Right atrium auricular region (tissue), 2 donors: ENCODE measurements at regions not wholly inside any gene's neighbourhood (a gene's known extent, or its start where the extent isn't known, plus 50 kb on each side); places are given as distances from the start of the nearest gene placed in this dataset.

Source experiments
- DNase-seq: peaks from one replicate; pipeline ENCODE4 v3.0.0-alpha.2; 2019; ENCODE audit warnings: low spot score
- H3K27ac ChIP-seq, 2 donors: fragments of 200-600 bp; sonication (generic); 1 replicate in 1 of 2; 2 replicates in 1 of 2; pipeline ENCODE4 v1.5.1; 2016 to 2019
- H3K27me3 ChIP-seq, 2 donors: fragments of 200-600 bp; sonication (generic); one replicate each; pipeline versions ENCODE4 v1.5.1 to v1.6.0; 2017 to 2019
- H3K36me3 ChIP-seq: fragments of 200-600 bp; sonication (generic); one replicate; pipeline ENCODE4 v1.5.1; 2016
- H3K4me1 ChIP-seq, 2 donors: fragments of 200-600 bp; sonication (generic); one replicate each; pipeline versions ENCODE4 v1.5.1 to v1.6.0; 2017 to 2019
- H3K4me3 ChIP-seq, 2 donors: fragments of 200-600 bp; sonication (generic); 1 replicate in 1 of 2; 2 replicates in 1 of 2; pipeline ENCODE4 v1.5.1; 2017 to 2019; ENCODE audit warnings: mild to moderate bottlenecking in 1 of 2, moderate library complexity in 1 of 2
- H3K9me3 ChIP-seq, 2 donors: fragments of 200-600 bp; sonication (generic); one replicate each; pipeline ENCODE4 v1.5.1; 2019
- TF ChIP-seq, protein P1 (sequence below), 2 donors: fragments of 200-600 bp; sonication (generic); IDR thresholded peaks; one replicate each; pipeline ENCODE4 v1.5.1; 2019; ENCODE audit warnings: antibody characterized with exemption in 2 of 2

DNA sequence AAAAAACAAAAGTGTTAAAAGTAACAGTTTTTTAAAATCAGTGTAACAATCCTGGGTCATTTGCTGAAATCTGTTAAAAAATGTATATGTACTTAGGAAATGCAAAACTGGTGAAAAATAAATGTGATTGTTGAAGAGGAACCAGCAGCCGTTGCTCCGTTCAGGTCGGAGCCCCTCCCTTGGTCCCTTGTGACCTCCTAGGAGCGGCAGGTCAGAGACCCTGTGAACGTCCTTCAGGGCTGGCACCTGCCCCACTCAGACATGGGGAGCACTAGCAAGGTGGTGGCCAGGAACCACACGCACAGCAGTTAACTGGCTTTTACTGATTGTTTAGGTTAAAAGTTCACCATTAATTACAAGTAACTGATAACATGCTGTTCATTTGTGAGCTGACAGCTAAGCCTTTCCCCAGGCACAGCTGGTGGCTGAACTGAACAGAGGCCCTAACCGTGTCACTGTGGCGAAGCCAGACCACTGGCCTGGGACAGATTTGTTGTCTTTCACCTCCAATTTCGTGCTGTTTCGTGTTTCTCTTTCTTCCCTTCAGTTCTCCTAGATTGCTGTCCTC lies 159.2 kb upstream of the ALKAL2 start:
- no peak overlapping the region for H3K4me3 ChIP-seq
- H3K36me3 ChIP-seq: no peaks in the 10 kb centered on the region
- no peak overlapping the region for H3K27ac ChIP-seq
- no peaks in the 10 kb centered on the region for H3K4me1 ChIP-seq
- no peaks in the 10 kb centered on the region for H3K9me3 ChIP-seq
- H3K27me3 ChIP-seq: no peaks in the 10 kb centered on the region
- DNase-seq: no peak
- TF ChIP-seq, protein P1, sequence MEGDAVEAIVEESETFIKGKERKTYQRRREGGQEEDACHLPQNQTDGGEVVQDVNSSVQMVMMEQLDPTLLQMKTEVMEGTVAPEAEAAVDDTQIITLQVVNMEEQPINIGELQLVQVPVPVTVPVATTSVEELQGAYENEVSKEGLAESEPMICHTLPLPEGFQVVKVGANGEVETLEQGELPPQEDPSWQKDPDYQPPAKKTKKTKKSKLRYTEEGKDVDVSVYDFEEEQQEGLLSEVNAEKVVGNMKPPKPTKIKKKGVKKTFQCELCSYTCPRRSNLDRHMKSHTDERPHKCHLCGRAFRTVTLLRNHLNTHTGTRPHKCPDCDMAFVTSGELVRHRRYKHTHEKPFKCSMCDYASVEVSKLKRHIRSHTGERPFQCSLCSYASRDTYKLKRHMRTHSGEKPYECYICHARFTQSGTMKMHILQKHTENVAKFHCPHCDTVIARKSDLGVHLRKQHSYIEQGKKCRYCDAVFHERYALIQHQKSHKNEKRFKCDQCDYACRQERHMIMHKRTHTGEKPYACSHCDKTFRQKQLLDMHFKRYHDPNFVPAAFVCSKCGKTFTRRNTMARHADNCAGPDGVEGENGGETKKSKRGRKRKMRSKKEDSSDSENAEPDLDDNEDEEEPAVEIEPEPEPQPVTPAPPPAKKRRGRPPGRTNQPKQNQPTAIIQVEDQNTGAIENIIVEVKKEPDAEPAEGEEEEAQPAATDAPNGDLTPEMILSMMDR (IDR thresholded peaks at IDR 0.05): no peak

DNA sequence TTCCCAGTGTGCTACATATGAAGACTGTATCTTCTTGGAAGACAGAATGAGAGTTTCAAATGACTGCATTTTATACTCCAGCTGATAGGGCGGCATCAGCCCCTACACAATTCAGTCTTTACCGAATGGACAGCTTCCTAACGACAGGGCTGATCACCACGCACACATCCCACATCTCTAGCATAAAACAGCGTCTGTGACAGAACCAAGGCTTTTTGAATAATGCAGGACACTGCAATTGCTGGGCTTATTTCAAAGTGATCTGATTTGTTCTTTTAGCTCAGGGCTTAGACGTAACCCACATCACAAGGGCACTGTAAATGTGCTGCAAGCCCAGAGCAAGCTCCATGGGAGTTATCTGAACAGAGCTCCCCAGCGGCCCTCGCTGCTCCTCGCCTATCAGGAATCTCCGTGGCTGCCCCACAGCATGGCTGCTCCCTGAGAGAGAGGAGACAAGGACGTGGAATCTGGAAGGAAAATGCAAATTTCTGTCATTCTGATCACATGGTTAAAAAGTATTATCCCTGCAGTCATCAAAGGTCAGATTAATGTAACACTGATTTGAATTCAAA lies 158.5 kb upstream of the ALKAL2 start:
- no peaks in the 10 kb centered on the region for H3K27me3 ChIP-seq
- no peaks in the 10 kb centered on the region for H3K9me3 ChIP-seq
- H3K36me3 ChIP-seq: no peaks in the 10 kb centered on the region
- DNase-seq: no peak
- TF ChIP-seq, protein P1 (IDR thresholded peaks at IDR 0.05): no peak
- no peak overlapping the region for H3K27ac ChIP-seq
- H3K4me3 ChIP-seq: no peak overlapping the region
- no peaks in the 10 kb centered on the region for H3K4me1 ChIP-seq

DNA sequence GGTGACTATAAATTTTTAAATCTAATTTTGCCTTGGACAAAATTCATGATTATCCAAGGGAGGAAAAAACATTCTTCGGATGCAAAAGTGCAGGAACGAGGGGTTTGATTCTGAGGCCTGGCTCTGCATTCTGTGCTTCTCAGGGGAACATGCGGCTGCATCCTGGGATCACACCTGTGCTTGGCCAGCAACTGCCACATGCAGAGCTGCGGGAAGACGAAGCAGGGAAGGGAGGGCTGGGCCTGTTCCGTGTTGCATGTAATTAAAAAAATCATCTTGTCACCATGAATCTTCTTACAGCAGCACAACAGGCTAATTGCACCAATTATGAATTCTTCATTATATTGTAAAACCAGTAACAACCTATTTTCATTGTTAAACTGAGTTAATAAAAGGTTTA lies 158.0 kb upstream of the ALKAL2 start:
- TF ChIP-seq, protein P1 (IDR thresholded peaks at IDR 0.05): no peak
- Histone ChIP-seq H3K4me3 (no peak overlapping the region), H3K36me3 (no peaks in the 10 kb centered on the region), H3K27ac (no peak overlapping the region), H3K4me1 (no peaks in the 10 kb centered on the region), H3K9me3 (no peaks in the 10 kb centered on the region), H3K27me3 (no peaks in the 10 kb centered on the region)
- DNase-seq: no peak

DNA sequence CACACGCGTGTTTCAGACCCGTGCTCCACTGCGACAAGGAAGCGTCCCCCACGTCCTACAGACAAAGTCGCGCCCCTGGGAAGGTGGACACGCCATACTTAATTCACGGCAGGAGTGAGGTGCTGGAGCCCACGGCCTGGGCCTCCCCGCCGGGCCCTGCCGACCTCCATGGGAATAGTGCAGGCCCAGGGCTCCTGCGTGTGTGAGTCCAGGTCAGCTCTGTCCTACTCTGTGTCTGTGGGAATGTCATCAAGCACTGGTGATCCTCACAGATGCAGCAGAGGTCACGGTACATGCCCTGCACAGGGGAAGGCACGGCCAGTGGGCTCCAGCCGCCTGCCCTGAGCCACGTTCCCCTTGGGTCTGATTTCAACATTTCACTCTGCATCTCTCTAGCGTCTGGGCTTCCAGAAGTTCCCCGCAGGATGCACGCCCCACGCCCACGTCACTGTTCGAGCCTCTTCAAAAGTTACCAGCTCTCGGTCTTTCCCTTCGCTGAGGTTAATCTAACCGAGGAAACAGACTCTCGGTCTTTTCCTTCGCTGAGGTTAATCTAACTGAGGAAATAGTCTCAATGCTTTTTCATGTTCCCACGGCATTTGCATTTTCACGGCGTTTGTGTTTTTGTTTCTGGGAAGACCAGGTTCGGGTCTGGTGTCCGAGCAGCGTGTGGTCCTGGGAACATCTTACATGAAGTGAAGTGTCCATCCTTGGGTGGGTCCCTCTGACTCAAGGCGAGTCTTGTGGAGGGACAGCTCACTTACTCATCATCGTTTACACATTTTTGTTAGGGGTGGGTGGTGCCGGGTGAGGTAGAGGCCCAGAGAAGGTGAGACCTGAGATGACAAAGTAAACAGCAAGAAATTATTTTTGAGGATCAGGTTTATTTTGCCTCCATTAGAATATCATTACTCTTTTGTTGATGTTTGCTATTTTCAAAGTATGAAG lies 157.3 kb upstream of the ALKAL2 start:
- Histone ChIP-seq H3K27me3 (no peaks in the 10 kb centered on the region), H3K27ac (no peak overlapping the region), H3K4me1 (no peaks in the 10 kb centered on the region), H3K9me3 (no peaks in the 10 kb centered on the region), H3K4me3 (no peak overlapping the region), H3K36me3 (no peaks in the 10 kb centered on the region)
- TF ChIP-seq, protein P1 (IDR thresholded peaks at IDR 0.05): no peak
- no peak for DNase-seq

DNA sequence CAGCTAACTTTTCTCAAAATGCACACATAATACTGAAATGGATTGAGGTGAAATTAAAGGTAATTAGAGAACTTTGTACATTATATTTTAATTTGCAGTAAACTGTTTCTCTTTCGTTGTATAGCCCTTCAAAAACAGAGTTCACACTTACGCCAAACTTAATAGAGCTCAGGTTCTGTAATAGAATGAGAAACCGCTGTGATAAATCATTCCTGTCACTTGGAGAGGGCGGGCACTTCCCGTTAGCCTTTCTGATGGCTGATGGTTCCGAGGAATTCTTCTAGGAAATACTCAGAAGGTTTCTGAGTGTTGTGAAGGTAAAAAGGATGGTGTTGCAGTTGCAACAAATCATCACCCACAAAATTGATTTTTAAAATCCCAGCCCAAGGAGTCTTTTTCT lies 155.8 kb upstream of the ALKAL2 start:
- H3K27me3 ChIP-seq: no peaks in the 10 kb centered on the region
- H3K4me3 ChIP-seq: no peak overlapping the region

More for the DNA sequence above, 155.8 kb upstream of the ALKAL2 start:
- Histone ChIP-seq H3K4me1 (no peaks in the 10 kb centered on the region), H3K9me3 (no peaks in the 10 kb centered on the region), H3K36me3 (no peaks in the 10 kb centered on the region), H3K27ac (no peak overlapping the region)
- DNase-seq: no peak
- TF ChIP-seq, protein P1 (IDR thresholded peaks at IDR 0.05): no peak
